ENCODE measurements at regions not wholly inside any gene's neighbourhood (a gene's known extent, or its start where the extent isn't known, plus 50 kb on each side); places are given as distances from the start of the nearest gene placed in this dataset.

- TF ChIP-seq CTCF (conservative IDR thresholded peaks at IDR 0.05) (no peak), EZH2 (IDR thresholded peaks at IDR 0.05; ENCODE audit: low read depth) (no peak)
Observed at GRCh38 chr17:83019376-83019775, 60.0 kb upstream of the METRNL start.

All from PC-9 (cell line).